ENCODE measurements at regions not wholly inside any gene's neighbourhood (a gene's known extent, or its start where the extent isn't known, plus 50 kb on each side); places are given as distances from the start of the nearest gene placed in this dataset.

- no peaks in the 10 kb centered on the region for H3K9me3 ChIP-seq
- WGBS, 2 donors (ENCODE audit: low coverage in 1 of 2), result 50 to 70% methylated on average over 1 to 5 of the region's 6 CpGs
- H3K36me3 ChIP-seq, result no peaks in the 10 kb centered on the region
- H3K4me3 ChIP-seq, result no peak overlapping the region
- no peaks in the 10 kb centered on the region for H3K27me3 ChIP-seq
- TF ChIP-seq CTCF (IDR thresholded peaks at IDR 0.05) (no peak), POLR2A (IDR thresholded peaks at IDR 0.05) (no peak), EP300 (IDR thresholded peaks at IDR 0.05) (no peak), POLR2AphosphoS5 (IDR thresholded peaks at IDR 0.05) (no peak)
- H3K27ac ChIP-seq, result no peak overlapping the region
- H3K4me1 ChIP-seq, result peaks cover 0 to 8% (median 0%) of the 10 kb centered on the region in 3 donors
- no peak for ATAC-seq
Observed at GRCh38 chr15:81955382-81956062, 90.3 kb downstream of the MEX3B start.

- H3K4me1 ChIP-seq, result peaks cover 0 to 8% (median 0%) of the 10 kb centered on the region in 3 donors
- no peak for ATAC-seq
- H3K27ac ChIP-seq, result no peak overlapping the region
- TF ChIP-seq POLR2A (IDR thresholded peaks at IDR 0.05) (no peak), POLR2AphosphoS5 (IDR thresholded peaks at IDR 0.05) (no peak), CTCF (IDR thresholded peaks at IDR 0.05) (no peak), EP300 (IDR thresholded peaks at IDR 0.05) (no peak)
- no peaks in the 10 kb centered on the region for H3K9me3 ChIP-seq
- H3K36me3 ChIP-seq, result no peaks in the 10 kb centered on the region
- H3K4me3 ChIP-seq, result no peak overlapping the region
- no peaks in the 10 kb centered on the region for H3K27me3 ChIP-seq
- WGBS, 2 donors (ENCODE audit: low coverage in 1 of 2), result 80 to 83% methylated on average over 4 to 6 of the region's 9 CpGs
Observed at GRCh38 chr15:81954158-81954783, 91.5 kb downstream of the MEX3B start.

- no peak for TF ChIP-seq POLR2AphosphoS5 (IDR thresholded peaks at IDR 0.05)
- TF ChIP-seq EP300 (IDR thresholded peaks at IDR 0.05), result no peak
- no peak for TF ChIP-seq CTCF (IDR thresholded peaks at IDR 0.05)
- no peak for TF ChIP-seq POLR2A (IDR thresholded peaks at IDR 0.05)
- no peaks in the 10 kb centered on the region for H3K27me3 ChIP-seq
Observed at GRCh38 chr15:81950841-81951414, 94.9 kb downstream of the MEX3B start.

GRCh38 chr15:81948751-81949150 lies 97.1 kb downstream of the MEX3B start:
- TF ChIP-seq POLR2AphosphoS5 (IDR thresholded peaks at IDR 0.05), result no peak
- TF ChIP-seq EP300 (IDR thresholded peaks at IDR 0.05), result no peak
- TF ChIP-seq CTCF (IDR thresholded peaks at IDR 0.05), result no peak
- TF ChIP-seq POLR2A (IDR thresholded peaks at IDR 0.05), result no peak
- Histone ChIP-seq H3K4me1 (peaks cover 0 to 8% (median 0%) of the 10 kb centered on the region in 3 donors), H3K4me3 (no peak overlapping the region), H3K27me3 (no peaks in the 10 kb centered on the region), H3K9me3 (no peaks in the 10 kb centered on the region), H3K27ac (no peak overlapping the region), H3K36me3 (no peaks in the 10 kb centered on the region)
- no peak for ATAC-seq
- WGBS, 2 donors (ENCODE audit: low coverage in 1 of 2), result 87 to 94% methylated on average over 7 to 9 of the region's 11 CpGs

More at GRCh38 chr15:81950841-81951414, 94.9 kb downstream of the MEX3B start:
- H3K4me1 ChIP-seq, result peaks cover 0 to 8% (median 0%) of the 10 kb centered on the region in 3 donors
- no peak overlapping the region for H3K4me3 ChIP-seq
- no peak for ATAC-seq
- no peak overlapping the region for H3K27ac ChIP-seq
- no peaks in the 10 kb centered on the region for H3K36me3 ChIP-seq
- 41 to 45% methylated on average over 7 of the region's 7 CpGs for WGBS, 2 donors (ENCODE audit: low coverage in 1 of 2)
- H3K9me3 ChIP-seq, result no peaks in the 10 kb centered on the region

All from gastroesophageal sphincter (tissue), 4 donors.